Gastrocnemius medialis (tissue), 4 donors: ENCODE measurements at regions not wholly inside any gene's neighbourhood (a gene's known extent, or its start where the extent isn't known, plus 50 kb on each side); places are given as distances from the start of the nearest gene placed in this dataset.

ENCODE experiments used
- ATAC-seq, 2 donors: fragments of 150-250 bp; one replicate each; pipeline ENCODE4 v1.9.1; 2016
- DNase-seq, 2 donors: peaks; one replicate each; pipeline ENCODE4 v3.0.0-alpha.2; 2019
- H3K27ac ChIP-seq, 4 donors: fragments of 200-600 bp; sonication (generic); 1 replicate in 1 of 4; 2 replicates in 3 of 4; pipeline ENCODE4 v1.5.1; 2016 to 2018; ENCODE audit warnings: mild to moderate bottlenecking in 2 of 4, moderate library complexity in 1 of 4
- H3K27me3 ChIP-seq, 3 donors: fragments of 200-600 bp; sonication (generic) in 2 of 3; 1 replicate in 1 of 3; 2 replicates in 2 of 3; pipeline versions ENCODE4 v1.5.1 to v1.6.0; 2016 to 2019; ENCODE audit warnings: mild to moderate bottlenecking in 1 of 3, moderate library complexity in 1 of 3
- H3K36me3 ChIP-seq, 2 donors: fragments of 200-600 bp; sonication (generic) in 1 of 2; one replicate each; pipeline ENCODE4 v1.5.1; 2017 to 2018
- H3K4me1 ChIP-seq, 2 donors: fragments of 200-600 bp; sonication (generic) in 1 of 2; one replicate each; pipeline ENCODE4 v1.5.1; 2016 to 2017; ENCODE audit warnings: mild to moderate bottlenecking in 2 of 2
- H3K4me3 ChIP-seq, 4 donors: fragments of 200-600 bp; sonication (generic) in 3 of 4; 1 replicate in 1 of 4; 2 replicates in 3 of 4; pipeline ENCODE4 v1.5.1; 2016 to 2019; ENCODE audit warnings: mild to moderate bottlenecking in 2 of 4
- H3K9me3 ChIP-seq, 3 donors: fragments of 200-600 bp; sonication (generic) in 2 of 3; 1 replicate in 1 of 3; 2 replicates in 2 of 3; pipeline ENCODE4 v1.5.1; 2016 to 2019
- CTCF ChIP-seq, 5 experiments: fragments of 450-650 bp in 3 of 5; fragments of 200-600 bp in 2 of 5; sonication (generic) in 2 of 5; IDR thresholded peaks in 4 of 5; conservative IDR thresholded peaks in 1 of 5; 1 replicate in 4 of 5; 2 replicates in 1 of 5; pipeline ENCODE4 v1.5.1; 2016 to 2019; ENCODE audit warnings: antibody characterized with exemption in 5 of 5, mild to moderate bottlenecking in 3 of 5, moderate library complexity in 3 of 5
- POLR2A ChIP-seq, 2 donors: fragments of 450-650 bp; IDR thresholded peaks; one replicate each; pipeline ENCODE4 v1.6.1; 2017; ENCODE audit warnings: antibody characterized with exemption in 2 of 2, mild to moderate bottlenecking in 2 of 2, moderate library complexity in 2 of 2
- in situ Hi-C, 4 donors: fragments of 200-750 bp; cut with MboI; loops; one replicate each; pipeline versions ENCODE4 v1.15.0 to v1.8.0; 2017; ENCODE audit warnings: low sequenced_read_pairs in 4 of 4
- intact Hi-C: fragments of 100-400 bp; cut with DNase I; formaldehyde crosslinking; loops from one replicate; pipeline ENCODE4 v1.15.1; 2023; ENCODE audit warnings: low total_unique reads

GRCh38 chr1:59094001-59094400 lies 202.9 kb upstream of the FGGY start:
- in situ Hi-C loops, result loop anchor here in 1 of 4 donors (10.0 kb wide), 1 partner anchor 61 kb away; no protein-coding TSS in a partner anchor
- Histone ChIP-seq H3K36me3 (no peaks in the 10 kb centered on the region), H3K4me1 (peaks cover 0 to under 1% of the 10 kb centered on the region in 2 donors), H3K27ac (no peak overlapping the region), H3K4me3 (no peak overlapping the region), H3K9me3 (no peaks in the 10 kb centered on the region), H3K27me3 (no peaks in the 10 kb centered on the region)
- no peak for TF ChIP-seq CTCF (IDR thresholded peaks at IDR 0.05 in 4 of 5, conservative IDR thresholded peaks at IDR 0.05 in 1 of 5)
- no peak for TF ChIP-seq POLR2A (IDR thresholded peaks at IDR 0.05)
- ATAC-seq, result no peak
- intact Hi-C loops, result no loop called here
- no peak for DNase-seq

DNA sequence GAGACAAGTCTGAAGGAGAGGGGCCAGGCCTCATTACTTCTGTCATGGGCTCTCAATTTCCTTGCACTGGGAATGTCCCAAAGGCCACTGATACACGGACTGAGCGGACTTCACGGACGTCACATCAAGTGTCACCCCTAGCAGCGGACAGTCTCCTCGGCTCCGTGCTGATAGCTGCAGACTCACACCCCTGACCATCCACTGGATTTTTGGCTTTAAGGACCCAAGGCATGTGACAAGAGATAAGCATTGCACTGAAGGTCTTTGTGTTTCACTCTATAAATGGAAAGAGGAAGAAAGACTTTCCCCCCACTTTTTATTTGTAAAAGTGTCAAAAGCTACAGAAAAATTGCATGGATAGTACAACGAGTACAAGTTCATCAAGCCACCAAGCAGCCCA lies 200.4 kb upstream of the FGGY start:
- Histone ChIP-seq H3K27me3 (no peaks in the 10 kb centered on the region), H3K36me3 (no peaks in the 10 kb centered on the region), H3K4me1 (peaks cover 3 to 4% of the 10 kb centered on the region in 2 donors), H3K27ac (no peak overlapping the region), H3K9me3 (no peaks in the 10 kb centered on the region), H3K4me3 (no peak overlapping the region)
- intact Hi-C loops (no loop called here), in situ Hi-C loops (loop anchor here in 1 of 4 donors (10.0 kb wide), 1 partner anchor 58 kb away; no protein-coding TSS in a partner anchor)
- no peak for ATAC-seq
- no peak for DNase-seq
- TF ChIP-seq CTCF (IDR thresholded peaks at IDR 0.05 in 4 of 5, conservative IDR thresholded peaks at IDR 0.05 in 1 of 5) (no peak), POLR2A (IDR thresholded peaks at IDR 0.05) (no peak)

DNA sequence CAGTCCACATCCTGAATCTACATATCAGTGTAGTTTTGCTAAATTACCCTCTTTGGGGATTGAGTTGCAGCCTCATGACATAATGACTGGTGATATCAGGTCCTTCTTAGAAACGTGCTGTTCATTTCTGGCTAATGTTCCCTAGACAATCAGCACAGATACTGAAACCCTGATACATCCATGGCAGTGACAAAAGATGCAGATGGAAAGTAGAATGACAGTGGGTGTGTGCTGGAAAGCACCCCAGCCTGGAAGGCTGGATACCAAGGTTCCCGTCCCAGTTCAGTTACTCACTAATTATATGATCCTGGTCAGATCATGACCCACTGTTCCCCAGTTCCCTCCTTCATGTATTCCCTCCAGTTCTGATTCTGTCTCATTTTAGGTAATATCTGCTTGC lies 198.2 kb upstream of the FGGY start:
- intact Hi-C loops, result no loop called here
- ATAC-seq, result no peak

GRCh38 chr1:59100708-59101374 lies 196.1 kb upstream of the FGGY start:
- TF ChIP-seq POLR2A (IDR thresholded peaks at IDR 0.05) (no peak), CTCF (IDR thresholded peaks at IDR 0.05 in 4 of 5, conservative IDR thresholded peaks at IDR 0.05 in 1 of 5) (no peak)
- in situ Hi-C loops (no loop called here), intact Hi-C loops (loop anchor here (10.0 kb wide), 1 partner anchor 194 kb away; the partner anchor contains the start of gene FGGY)
- Histone ChIP-seq H3K4me3 (no peak overlapping the region), H3K9me3 (no peaks in the 10 kb centered on the region), H3K27me3 (no peaks in the 10 kb centered on the region), H3K4me1 (peaks cover 3 to 4% of the 10 kb centered on the region in 2 donors), H3K27ac (peak overlapping the region; percentile 46 to 72 (median 66)), H3K36me3 (no peaks in the 10 kb centered on the region)
- DNase-seq (peak; percentile 64 to 68), ATAC-seq (peak; percentile 88 to 95)

More for the DNA sequence above, 198.2 kb upstream of the FGGY start:
- DNase-seq, result no peak
- H3K9me3 ChIP-seq, result no peaks in the 10 kb centered on the region
- no peaks in the 10 kb centered on the region for H3K36me3 ChIP-seq
- no peak for TF ChIP-seq POLR2A (IDR thresholded peaks at IDR 0.05)
- peaks cover 3 to 4% of the 10 kb centered on the region in 2 donors for H3K4me1 ChIP-seq
- no peak overlapping the region for H3K4me3 ChIP-seq
- in situ Hi-C loops, result loop anchor here in 1 of 4 donors (10.0 kb wide), 1 partner anchor 56 kb away; no protein-coding TSS in a partner anchor
- no peak overlapping the region for H3K27ac ChIP-seq
- H3K27me3 ChIP-seq, result no peaks in the 10 kb centered on the region

DNA sequence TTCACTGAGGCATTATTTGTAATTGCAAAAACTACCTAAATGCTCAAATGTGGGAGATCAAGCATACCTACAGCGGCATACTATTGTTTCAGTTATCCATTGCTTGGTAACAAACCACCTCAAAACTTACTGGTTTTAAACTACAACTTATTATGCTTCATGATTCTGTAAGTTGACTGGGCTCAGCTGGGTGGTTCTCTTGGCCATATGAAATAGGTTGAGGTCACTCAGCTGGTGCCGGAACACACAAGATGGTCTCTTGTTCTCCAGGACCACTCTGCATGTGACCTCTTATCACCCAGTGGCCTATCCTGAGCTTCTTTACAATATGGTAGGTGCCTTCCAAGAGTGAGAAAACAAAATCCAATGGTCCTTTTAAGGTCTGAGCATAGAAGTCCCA lies 195.4 kb upstream of the FGGY start:
- TF ChIP-seq POLR2A (IDR thresholded peaks at IDR 0.05) (no peak), CTCF (IDR thresholded peaks at IDR 0.05 in 4 of 5, conservative IDR thresholded peaks at IDR 0.05 in 1 of 5) (no peak)
- peaks cover 3 to 8% of the 10 kb centered on the region in 2 donors for H3K4me1 ChIP-seq
- H3K36me3 ChIP-seq, result no peaks in the 10 kb centered on the region
- H3K4me3 ChIP-seq, result no peak overlapping the region
- no peaks in the 10 kb centered on the region for H3K27me3 ChIP-seq
- H3K27ac ChIP-seq, result peak overlapping the region; percentile 46 to 72 (median 66)
- no peak for DNase-seq
- no peaks in the 10 kb centered on the region for H3K9me3 ChIP-seq
- in situ Hi-C loops (no loop called here), intact Hi-C loops (loop anchor here (10.0 kb wide), 1 partner anchor 193 kb away; the partner anchor contains the start of gene FGGY)
- no peak for ATAC-seq
